HEK293T (cell line): ENCODE measurements at regions not wholly inside any gene's neighbourhood (a gene's known extent, or its start where the extent isn't known, plus 50 kb on each side); places are given as distances from the start of the nearest gene placed in this dataset.

ENCODE experiments used
- CTCF ChIA-PET: fragments of 350-600 bp; formaldehyde crosslinking; extraction: SDS; loops from one replicate; lab custom pipeline; 2021; ENCODE audit warnings: antibody characterized with exemption, inconsistent platforms; lab: Yijun Ruan, JAX
- POLR2A ChIA-PET: fragments of 350-600 bp; formaldehyde crosslinking; extraction: SDS; loops from one replicate; lab custom pipeline; 2020; ENCODE audit warnings: antibody characterized with exemption, inconsistent platforms; lab: Yijun Ruan, JAX
- DNase-seq: peaks from one replicate; pipeline ENCODE4 v3.0.0; 2012; ENCODE audit warnings: mixed read lengths; ENCODE audit errors: extremely low spot score
- ARNT ChIP-seq: fragments of 450-650 bp; IDR thresholded peaks from 2 replicates; pipeline ENCODE4 v1.6.1; 2017; ENCODE audit warnings: mild to moderate bottlenecking
- BHLHE40 ChIP-seq: fragments of 450-650 bp; IDR thresholded peaks from 2 replicates; pipeline ENCODE4 v1.6.1; 2016; ENCODE audit warnings: mild to moderate bottlenecking, moderate library complexity, borderline replicate concordance
- CTBP1 ChIP-seq: fragments of 450-650 bp; IDR thresholded peaks from 2 replicates; pipeline ENCODE4 v1.6.1; 2016; ENCODE audit warnings: borderline replicate concordance
- ELF4 ChIP-seq: fragments of 450-650 bp; IDR thresholded peaks from 2 replicates; pipeline ENCODE4 v1.6.1; 2017; ENCODE audit warnings: antibody characterized with exemption
- FOXA1 ChIP-seq: fragments of 450-650 bp; IDR thresholded peaks from 2 replicates; pipeline ENCODE4 v1.6.1; 2016; ENCODE audit warnings: mild to moderate bottlenecking
- FOXK2 ChIP-seq: fragments of 450-650 bp; IDR thresholded peaks from 2 replicates; pipeline ENCODE4 v1.6.1; 2016; ENCODE audit warnings: mild to moderate bottlenecking
- FOXM1 ChIP-seq: fragments of 450-650 bp; IDR thresholded peaks from 2 replicates; pipeline ENCODE4 v1.6.1; 2017; ENCODE audit warnings: mild to moderate bottlenecking, borderline replicate concordance
- HDGF ChIP-seq: fragments of 450-650 bp; IDR thresholded peaks from 2 replicates; pipeline ENCODE4 v1.6.1; 2017; ENCODE audit warnings: antibody characterized with exemption, borderline replicate concordance
- L3MBTL2 ChIP-seq: fragments of 450-650 bp; conservative IDR thresholded peaks from 2 replicates; pipeline ENCODE4 v1.6.1; 2016; ENCODE audit warnings: mild to moderate bottlenecking
- LEF1 ChIP-seq: fragments of 450-650 bp; IDR thresholded peaks from 2 replicates; pipeline ENCODE4 v1.6.1; 2017; ENCODE audit warnings: mild to moderate bottlenecking, borderline replicate concordance
- NFRKB ChIP-seq: fragments of 450-650 bp; IDR thresholded peaks from 2 replicates; pipeline ENCODE4 v1.6.1; 2016; ENCODE audit warnings: mild to moderate bottlenecking, moderate library complexity
- SP1 ChIP-seq: fragments of 450-650 bp; IDR thresholded peaks from 2 replicates; pipeline ENCODE4 v1.6.1; 2017
- SUZ12 ChIP-seq: fragments of 450-650 bp; IDR thresholded peaks from 2 replicates; pipeline ENCODE4 v1.6.1; 2016; ENCODE audit warnings: mild to moderate bottlenecking
- TARDBP ChIP-seq: fragments of 450-650 bp; IDR thresholded peaks from 2 replicates; pipeline ENCODE4 v1.6.1; 2016
- ZNF384 ChIP-seq: fragments of 450-650 bp; IDR thresholded peaks from 2 replicates; pipeline ENCODE4 v1.6.1; 2016
- TF ChIP-seq, protein P1 (sequence below): fragments of 450-650 bp; IDR thresholded peaks from 2 replicates; pipeline ENCODE4 v1.6.1; 2016

DNA sequence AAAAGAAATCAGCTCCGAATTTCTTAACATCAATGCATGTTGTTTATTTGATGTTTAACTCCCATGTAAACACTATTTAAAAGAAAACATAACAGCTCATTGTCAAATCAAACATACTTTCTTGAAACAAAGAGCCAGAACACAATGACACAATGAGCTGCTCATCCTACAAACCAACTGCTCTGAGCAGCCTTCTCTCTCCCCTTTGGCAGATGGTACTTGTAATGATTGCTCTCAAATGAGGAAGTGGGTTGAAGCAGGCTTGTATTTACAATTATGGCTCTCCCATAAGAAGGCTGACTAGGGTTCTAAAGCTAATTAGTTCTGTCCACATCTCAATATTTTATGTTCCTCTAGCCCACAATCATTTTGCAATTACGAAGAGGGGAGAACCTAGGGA, 637.8 kb upstream of the ADGRL3 start:
- CTCF ChIA-PET, result no interaction called here
- POLR2A ChIA-PET, result no interaction called here
- DNase-seq, result no peak
- TF ChIP-seq ARNT (no peak), NFRKB (no peak), CTBP1 (no peak), L3MBTL2 (no peak), LEF1 (no peak), FOXK2 (no peak), BHLHE40 (no peak), ELF4 (no peak), ZNF384 (no peak), SUZ12 (no peak), SP1 (no peak), FOXM1 (no peak), HDGF (no peak)
- TF ChIP-seq, protein P1, sequence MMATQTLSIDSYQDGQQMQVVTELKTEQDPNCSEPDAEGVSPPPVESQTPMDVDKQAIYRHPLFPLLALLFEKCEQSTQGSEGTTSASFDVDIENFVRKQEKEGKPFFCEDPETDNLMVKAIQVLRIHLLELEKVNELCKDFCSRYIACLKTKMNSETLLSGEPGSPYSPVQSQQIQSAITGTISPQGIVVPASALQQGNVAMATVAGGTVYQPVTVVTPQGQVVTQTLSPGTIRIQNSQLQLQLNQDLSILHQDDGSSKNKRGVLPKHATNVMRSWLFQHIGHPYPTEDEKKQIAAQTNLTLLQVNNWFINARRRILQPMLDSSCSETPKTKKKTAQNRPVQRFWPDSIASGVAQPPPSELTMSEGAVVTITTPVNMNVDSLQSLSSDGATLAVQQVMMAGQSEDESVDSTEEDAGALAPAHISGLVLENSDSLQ, result no peak

DNA sequence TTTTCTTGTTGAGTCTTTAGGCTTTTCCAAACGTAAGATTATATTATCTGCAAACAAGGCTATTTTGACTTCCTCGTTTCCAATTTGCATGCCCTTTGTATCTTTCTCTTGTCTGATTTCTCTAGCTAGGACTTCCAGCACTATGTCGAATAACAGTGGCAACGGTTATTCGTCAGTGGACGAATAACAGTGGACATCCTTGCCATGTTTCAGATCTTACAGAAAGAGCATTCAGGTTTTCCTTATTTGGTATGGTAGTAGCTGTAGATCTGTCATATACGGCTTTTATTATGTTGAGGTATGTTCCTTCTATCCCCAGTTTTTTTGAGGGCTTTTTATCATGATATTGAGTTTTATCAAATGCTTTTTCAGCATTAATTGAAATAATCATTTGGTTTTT, 634.6 kb upstream of the ADGRL3 start:
- POLR2A ChIA-PET, result no interaction called here
- CTCF ChIA-PET, result no interaction called here
- DNase-seq, result no peak
- TF ChIP-seq LEF1 (no peak), HDGF (no peak), ELF4 (no peak), SP1 (no peak), L3MBTL2 (no peak)
- TF ChIP-seq, protein P1, result no peak

DNA sequence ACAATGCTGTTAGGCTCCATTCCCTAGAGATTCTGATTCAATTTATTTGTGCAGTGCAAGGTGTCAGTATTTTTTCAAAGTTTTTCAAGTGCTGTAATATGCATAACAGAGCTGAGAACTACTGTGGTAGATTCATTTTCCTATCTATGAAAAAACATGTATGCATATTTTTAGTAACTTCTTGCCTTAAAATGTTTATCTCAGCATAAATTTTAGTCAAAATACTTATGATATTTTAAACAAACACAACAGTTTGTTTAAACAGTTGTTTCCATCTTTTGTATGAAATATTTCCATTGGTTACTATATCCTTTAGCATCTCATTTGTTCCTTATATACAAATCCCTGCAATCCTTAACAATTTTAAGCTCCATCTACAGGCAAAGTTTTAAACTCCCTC, 624.8 kb upstream of the ADGRL3 start:
- POLR2A ChIA-PET, result no interaction called here
- DNase-seq, result no peak
- CTCF ChIA-PET, result no interaction called here
- TF ChIP-seq ELF4 (no peak), CTBP1 (no peak), FOXK2 (no peak), SUZ12 (no peak), SP1 (no peak), TARDBP (no peak), FOXA1 (no peak), LEF1 (no peak), FOXM1 (no peak), NFRKB (no peak), BHLHE40 (no peak), ZNF384 (no peak), ARNT (no peak), L3MBTL2 (no peak), HDGF (no peak)
- TF ChIP-seq, protein P1, result no peak

DNA sequence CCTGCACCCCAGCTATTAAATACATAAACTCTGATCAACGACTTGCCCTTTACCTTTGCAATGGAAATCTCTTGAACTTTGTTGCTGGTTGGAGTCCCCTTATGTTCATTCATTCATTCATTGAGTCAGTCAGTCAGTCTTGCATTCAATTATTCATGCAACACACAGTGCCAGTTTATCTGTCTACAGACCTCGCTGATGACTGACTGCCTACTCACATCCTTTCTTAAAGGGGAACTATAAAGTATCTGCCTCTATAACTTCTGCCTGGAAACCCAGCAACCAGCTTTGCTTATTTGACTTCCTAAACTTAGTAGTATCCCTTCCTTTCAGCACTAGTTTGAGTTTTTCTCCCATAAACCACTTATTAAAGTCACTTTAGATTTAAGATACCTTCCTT, 620.8 kb upstream of the ADGRL3 start:
- POLR2A ChIA-PET, result no interaction called here
- CTCF ChIA-PET, result no interaction called here
- no peak for DNase-seq
- TF ChIP-seq HDGF (no peak), CTBP1 (no peak), FOXK2 (no peak)

DNA sequence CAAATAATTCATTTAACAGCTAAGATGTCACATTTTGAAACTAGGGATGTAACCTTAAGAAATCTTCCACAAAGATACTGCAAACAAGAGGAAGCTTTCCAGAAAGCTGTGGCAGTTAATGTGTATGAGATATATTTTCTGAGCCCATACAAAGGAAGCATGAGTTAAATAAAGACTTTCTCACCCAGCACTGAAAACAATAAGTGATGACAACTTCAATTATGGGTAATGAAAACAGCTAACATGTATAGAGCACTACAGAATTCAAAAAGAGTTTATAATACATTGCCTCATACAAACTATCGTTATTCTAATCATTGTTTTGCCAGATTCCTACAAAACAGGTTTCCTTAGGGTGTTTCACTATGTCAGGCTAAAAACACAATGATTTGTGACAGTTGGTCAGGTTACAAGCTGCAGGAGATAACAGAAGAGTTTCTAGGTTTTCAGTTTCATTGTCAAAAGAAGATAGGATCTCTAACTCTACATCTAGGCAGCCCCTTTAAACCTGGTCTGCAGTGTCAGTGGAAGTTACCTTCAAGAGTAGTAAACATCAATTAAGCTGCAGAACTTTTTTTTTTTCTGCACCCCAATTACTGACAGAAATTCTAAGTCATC, 618.1 kb upstream of the ADGRL3 start:
- CTCF ChIA-PET, result no interaction called here
- no peak for DNase-seq
- POLR2A ChIA-PET, result no interaction called here
- no peak for TF ChIP-seq HDGF
- TF ChIP-seq SUZ12, result no peak
- no peak for TF ChIP-seq FOXM1
- no peak for TF ChIP-seq FOXA1
- TF ChIP-seq ZNF384, result no peak
- no peak for TF ChIP-seq BHLHE40
- TF ChIP-seq CTBP1, result no peak
- TF ChIP-seq ELF4, result no peak
- TF ChIP-seq L3MBTL2, result no peak
- TF ChIP-seq, protein P1, result no peak
- TF ChIP-seq NFRKB, result no peak
- no peak for TF ChIP-seq LEF1
- TF ChIP-seq TARDBP, result no peak
- TF ChIP-seq FOXK2, result no peak

DNA sequence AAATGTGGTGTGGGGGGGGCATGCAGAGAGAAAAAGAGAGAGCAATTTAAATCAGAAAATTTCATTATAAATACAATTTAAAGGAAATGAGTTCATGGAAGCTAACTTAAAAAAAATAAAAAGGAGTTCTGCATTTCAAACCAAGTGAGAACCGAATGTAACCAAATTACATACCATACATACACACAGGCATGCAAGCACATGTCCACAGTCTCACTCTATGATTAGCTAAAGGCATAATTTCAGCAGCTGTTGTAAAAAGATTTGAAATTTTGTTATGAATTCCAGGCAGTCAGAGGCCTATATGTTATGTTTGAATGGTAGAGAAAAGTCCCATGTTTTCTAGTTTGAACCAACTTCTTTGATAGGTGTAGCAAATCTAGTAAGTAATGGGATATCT, 611.6 kb upstream of the ADGRL3 start:
- no peak for TF ChIP-seq NFRKB
- no peak for TF ChIP-seq ARNT
- TF ChIP-seq ZNF384, result no peak
- TF ChIP-seq BHLHE40, result no peak
- no peak for TF ChIP-seq TARDBP
- no peak for TF ChIP-seq FOXK2
- no peak for TF ChIP-seq L3MBTL2
- TF ChIP-seq SP1, result no peak
- TF ChIP-seq FOXA1, result no peak
- TF ChIP-seq, protein P1, result no peak
- TF ChIP-seq ELF4, result no peak
- no peak for TF ChIP-seq FOXM1
- no peak for TF ChIP-seq SUZ12
- TF ChIP-seq CTBP1, result no peak
- no peak for TF ChIP-seq HDGF
- TF ChIP-seq LEF1, result no peak
- no peak for DNase-seq
- CTCF ChIA-PET, result no interaction called here
- POLR2A ChIA-PET, result no interaction called here
